ENCODE measurements at regions not wholly inside any gene's neighbourhood (a gene's known extent, or its start where the extent isn't known, plus 50 kb on each side); places are given as distances from the start of the nearest gene placed in this dataset.

DNA sequence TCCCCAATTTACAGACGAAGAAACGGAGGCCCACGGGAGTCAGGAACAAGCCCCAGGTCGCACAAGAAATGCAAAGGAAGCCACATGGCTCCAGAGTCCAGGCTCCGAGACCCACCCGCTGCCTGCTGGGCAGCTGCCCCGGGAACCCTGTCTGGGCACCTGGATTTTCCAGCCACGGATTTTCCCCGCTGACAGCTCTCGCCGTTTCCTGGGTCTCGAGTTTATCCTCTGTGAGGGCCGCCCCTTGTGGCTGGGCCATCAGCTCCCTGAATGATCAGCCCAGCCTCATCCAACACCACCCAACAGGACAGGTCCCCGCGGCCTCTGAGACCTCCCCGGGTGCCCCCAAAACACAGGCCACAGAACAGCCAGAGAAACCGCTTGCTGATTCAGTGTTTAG lies 189.7 kb downstream of the BRD1 start:
- Histone ChIP-seq H3K36me3 (replicated peaks; ENCODE audit: control insufficient read depth, insufficient read depth, low read length) (no peaks in the 10 kb centered on the region), H3K27me3 (ENCODE audit: control insufficient read depth, insufficient read depth, low read length) (no peaks in the 10 kb centered on the region), H3K4me3 (ENCODE audit: insufficient read depth, low read depth, low read length) (no peak overlapping the region)
- no peak for DNase-seq

DNA sequence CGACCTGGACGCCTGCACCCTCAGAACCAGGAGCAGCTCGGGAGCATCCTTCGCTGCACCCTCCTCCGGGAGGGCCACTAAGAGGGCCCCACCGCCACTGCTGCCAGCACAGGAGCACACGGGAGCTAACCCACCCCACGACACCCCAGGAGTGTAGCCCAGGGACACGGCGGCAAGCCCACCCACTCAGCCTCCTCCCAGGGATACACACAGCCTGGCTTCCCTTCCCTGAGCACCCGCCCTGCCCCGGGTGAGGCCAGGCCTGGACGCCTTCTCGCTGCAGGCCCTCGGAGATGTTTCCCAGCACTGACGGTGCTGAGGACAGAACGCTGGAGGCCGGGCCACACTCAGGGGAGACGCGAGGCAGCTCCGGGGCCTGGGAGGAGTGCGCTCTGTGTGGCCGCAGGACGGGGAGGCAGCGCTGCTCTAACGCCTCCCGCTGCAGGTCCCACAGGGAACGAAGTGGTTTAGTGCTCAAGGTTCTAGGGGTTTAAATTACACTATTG lies 190.4 kb downstream of the BRD1 start:
- DNase-seq = peak; percentile 71

DNA sequence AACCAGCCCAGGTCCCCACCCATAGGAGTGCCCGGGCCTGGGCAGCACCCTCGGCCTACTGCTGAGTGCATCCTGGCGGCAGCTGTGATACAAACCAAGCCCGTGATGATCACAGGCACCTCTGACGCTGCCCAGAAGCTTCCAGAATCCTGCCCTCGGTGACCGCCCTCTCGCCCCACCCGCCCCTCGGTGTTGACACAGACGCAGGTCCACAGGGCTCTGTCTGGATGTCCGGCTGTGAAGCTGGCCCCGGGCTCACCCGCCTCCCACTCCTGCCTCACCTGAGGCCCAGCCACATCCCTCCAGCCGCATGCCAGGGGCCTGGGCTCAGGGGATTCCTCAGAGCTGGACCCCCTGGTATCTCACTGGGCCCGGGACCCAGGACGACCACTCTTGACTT lies 191.0 kb downstream of the BRD1 start:
- H3K4me3 ChIP-seq (ENCODE audit: insufficient read depth, low read depth, low read length) = no peak overlapping the region
- DNase-seq = peak; percentile 60
- H3K27me3 ChIP-seq (ENCODE audit: control insufficient read depth, insufficient read depth, low read length) = no peaks in the 10 kb centered on the region; the same call in 1 of the 2 replicates
- H3K36me3 ChIP-seq (replicated peaks; ENCODE audit: control insufficient read depth, insufficient read depth, low read length) = no peaks in the 10 kb centered on the region

More for the DNA sequence above, 190.4 kb downstream of the BRD1 start:
- Histone ChIP-seq H3K36me3 (replicated peaks; ENCODE audit: control insufficient read depth, insufficient read depth, low read length) (no peaks in the 10 kb centered on the region), H3K27me3 (ENCODE audit: control insufficient read depth, insufficient read depth, low read length) (no peaks in the 10 kb centered on the region), H3K4me3 (ENCODE audit: insufficient read depth, low read depth, low read length) (no peak overlapping the region)

DNA sequence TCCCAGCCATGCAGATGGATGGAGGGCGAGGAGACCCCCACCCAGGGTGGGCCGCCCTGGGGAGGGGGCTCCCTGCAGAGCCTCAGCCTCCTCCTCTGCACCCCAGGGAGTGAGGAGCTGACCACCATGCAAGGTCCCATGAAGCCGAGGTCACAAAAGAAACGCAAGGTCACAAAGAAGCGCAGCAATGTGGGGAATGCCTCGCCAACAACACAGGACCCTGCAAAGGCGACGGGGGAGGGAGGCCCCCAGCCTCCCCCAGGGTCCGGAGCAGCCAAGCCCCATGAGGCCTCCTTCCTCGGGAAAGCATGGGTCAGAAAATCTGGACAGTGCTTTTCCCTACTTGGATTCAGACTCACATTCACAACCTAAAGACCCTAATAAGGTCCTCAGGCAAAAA lies 191.5 kb downstream of the BRD1 start:
- no peak for DNase-seq
- Histone ChIP-seq H3K36me3 (replicated peaks; ENCODE audit: control insufficient read depth, insufficient read depth, low read length) (no peaks in the 10 kb centered on the region), H3K4me3 (ENCODE audit: insufficient read depth, low read depth, low read length) (no peak overlapping the region), H3K27me3 (ENCODE audit: control insufficient read depth, insufficient read depth, low read length) (no peaks in the 10 kb centered on the region; the same call in 1 of the 2 replicates)

DNA sequence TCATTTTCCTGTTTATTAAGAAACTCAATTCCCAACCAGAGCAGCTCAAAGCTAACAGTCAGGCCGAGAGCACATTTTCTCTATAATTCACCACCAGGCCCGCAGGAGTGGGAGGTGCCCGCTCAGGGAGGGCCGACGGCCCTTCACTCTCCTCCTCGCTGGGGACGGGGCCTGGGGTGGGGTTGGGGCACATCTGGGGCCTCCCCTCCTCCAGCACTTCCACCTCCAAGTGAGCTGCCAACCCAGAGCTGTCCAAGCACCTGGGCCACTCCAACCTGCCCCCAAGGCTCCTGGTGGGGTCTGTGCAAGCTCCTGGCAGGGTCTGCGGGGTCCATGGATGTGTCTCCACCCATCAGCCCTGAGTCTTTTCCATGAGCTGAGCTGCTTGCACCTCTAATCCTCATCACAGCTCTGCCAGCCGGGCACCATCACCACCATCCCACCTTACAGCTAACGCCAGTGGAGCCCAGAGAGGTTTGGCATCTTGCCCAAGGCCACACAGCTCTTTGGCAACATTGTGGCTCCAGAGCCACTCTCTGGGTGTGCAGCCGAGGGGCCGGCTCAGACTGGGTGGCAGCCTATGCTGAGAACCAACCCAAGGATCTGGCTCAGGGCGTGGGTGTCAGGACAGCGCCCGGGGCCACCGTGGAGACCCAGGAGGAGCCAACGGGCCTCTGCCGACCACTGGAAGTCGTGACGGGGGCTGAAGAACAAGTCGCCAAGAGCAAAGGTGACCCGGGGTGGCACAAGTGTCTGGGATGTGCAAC lies 193.5 kb downstream of the BRD1 start:
- DNase-seq = no peak
- Histone ChIP-seq H3K36me3 (replicated peaks; ENCODE audit: control insufficient read depth, insufficient read depth, low read length) (no peaks in the 10 kb centered on the region), H3K27me3 (ENCODE audit: control insufficient read depth, insufficient read depth, low read length) (no peaks in the 10 kb centered on the region; the same call in 1 of the 2 replicates), H3K4me3 (ENCODE audit: insufficient read depth, low read depth, low read length) (no peak overlapping the region)

DNA sequence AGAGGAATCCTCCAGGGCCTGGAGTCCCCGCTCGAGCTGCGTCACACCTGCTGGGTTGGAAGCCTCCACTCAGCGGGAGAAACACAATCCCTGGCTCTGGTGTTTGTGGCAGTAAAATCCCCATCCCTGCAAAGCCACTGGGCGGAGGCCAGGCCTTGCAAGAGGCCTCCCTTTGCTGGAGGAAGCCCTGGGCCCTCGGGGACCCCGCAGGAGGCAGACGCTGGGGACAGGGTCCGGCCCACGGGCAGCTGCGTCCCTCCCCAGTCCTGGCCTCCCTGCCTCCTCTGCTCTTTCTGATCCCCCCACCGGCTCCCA lies 194.7 kb downstream of the BRD1 start:
- DNase-seq = peak; percentile 83
- H3K27me3 ChIP-seq (ENCODE audit: control insufficient read depth, insufficient read depth, low read length) = no peaks in the 10 kb centered on the region; the same call in 1 of the 2 replicates
- H3K36me3 ChIP-seq (replicated peaks; ENCODE audit: control insufficient read depth, insufficient read depth, low read length) = no peaks in the 10 kb centered on the region
- no peak overlapping the region for H3K4me3 ChIP-seq (ENCODE audit: insufficient read depth, low read depth, low read length)

DNA sequence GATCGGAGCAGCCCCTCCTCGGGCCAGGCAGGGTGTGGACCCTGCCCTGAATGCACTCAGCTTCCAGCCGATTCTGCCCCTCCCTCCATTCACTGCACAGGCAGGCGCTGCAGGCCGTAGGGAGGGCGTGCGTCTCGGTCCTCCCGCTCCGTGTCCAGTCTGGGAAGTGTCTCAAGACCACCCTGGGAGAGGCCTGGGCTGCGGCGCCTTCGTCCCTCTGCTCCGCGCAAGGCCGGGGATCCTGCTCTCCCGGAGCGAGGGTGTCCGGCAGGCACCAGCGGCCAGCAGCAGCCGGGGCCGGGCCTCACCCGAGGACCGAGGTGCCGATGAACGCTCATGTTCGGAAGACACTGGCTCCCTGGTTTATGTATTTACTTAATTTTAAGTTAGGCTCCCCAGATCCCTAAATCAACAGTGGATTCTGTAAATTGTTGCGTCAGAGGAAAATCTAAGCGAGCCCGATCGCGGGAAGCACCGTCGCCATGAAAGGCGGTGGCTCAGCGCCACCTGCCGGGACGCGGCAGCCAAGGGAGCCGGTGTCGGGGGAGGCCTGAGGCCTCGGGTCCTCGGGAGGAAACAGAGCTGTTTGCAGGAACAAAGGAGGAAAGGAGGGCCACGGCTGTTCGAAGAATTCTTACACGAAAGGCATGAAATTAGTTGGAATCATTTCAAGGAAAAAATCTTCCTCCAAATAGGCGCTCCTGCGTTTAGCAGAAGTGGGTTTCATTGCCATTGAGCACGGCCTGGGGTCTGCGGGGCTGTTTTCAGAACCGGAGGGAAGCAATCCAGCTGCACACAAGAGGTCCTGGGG lies 195.3 kb downstream of the BRD1 start:
- DNase-seq = peak; percentile 98
- Histone ChIP-seq H3K27me3 (ENCODE audit: control insufficient read depth, insufficient read depth, low read length) (no peaks in the 10 kb centered on the region; the same call in 1 of the 2 replicates), H3K36me3 (replicated peaks; ENCODE audit: control insufficient read depth, insufficient read depth, low read length) (no peaks in the 10 kb centered on the region), H3K4me3 (ENCODE audit: insufficient read depth, low read depth, low read length) (peak overlapping the region; percentile 30)

DNA sequence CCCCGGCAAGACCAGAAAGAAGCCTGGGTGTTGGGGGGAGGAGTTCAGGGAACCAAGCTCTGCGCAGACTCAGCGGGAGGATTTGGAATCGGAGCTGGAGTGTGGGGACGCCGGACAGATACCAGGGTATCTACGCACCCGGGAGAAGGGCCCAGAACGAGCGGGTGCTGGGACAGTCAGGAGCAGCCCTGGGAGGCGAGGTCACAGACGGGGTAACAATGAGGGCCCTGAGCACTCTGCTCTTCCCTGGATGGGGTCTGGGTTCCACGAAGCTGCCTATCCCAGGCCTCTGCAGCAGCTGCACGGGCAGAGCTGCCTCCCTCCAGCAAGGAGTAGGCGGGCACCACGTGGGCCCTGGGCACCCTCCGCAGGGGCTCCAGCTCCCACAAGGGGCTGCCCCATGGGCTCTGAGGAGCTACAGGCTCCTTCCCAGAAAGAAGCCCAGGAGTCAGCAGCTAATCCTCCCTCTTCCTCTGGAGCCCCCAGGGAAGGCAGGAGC lies 197.2 kb downstream of the BRD1 start:
- DNase-seq = no peak

DNA sequence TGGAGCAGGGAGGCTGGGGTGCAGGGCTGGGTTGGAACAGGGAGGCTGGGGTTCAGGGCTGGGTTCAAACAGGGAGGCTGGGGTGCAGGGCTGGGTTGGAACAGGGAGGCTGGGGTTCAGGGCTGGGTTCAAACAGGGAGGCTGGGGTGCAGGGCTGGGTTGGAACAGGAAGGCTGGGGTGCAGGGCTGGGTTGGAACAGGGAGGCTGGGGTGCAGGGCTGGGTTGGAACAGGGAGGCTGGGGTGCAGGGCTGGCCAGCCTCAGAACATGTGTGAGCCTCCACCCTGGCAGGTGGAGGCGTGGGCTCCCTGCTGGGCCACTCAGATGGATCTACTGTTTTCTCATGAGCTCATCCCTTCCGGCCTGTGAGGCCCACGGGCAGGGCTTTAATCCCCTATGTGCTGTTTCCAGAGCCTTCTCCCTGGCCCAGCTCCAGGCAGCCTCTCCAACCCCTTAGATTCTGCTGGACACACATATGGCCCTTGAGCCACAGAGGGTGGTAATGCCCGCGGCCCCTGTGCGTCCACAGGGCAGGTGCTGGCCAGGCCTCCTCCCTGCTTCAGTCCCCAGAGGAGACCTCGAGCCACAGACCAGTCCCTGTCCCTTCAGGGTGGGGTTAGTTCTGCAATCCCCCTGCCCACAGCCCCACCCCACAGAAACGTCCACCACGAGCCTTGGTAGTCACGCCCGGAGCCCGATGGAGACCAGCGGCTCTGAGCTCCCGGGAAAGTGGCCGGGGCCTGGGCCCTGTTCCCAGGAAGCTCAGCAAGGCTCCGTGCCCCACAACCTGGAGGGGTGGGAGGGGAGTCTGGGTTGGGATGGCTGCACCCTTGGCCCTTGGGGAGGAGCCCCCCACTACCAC lies 197.9 kb downstream of the BRD1 start:
- Histone ChIP-seq H3K36me3 (replicated peaks; ENCODE audit: control insufficient read depth, insufficient read depth, low read length) (no peaks in the 10 kb centered on the region), H3K4me3 (ENCODE audit: insufficient read depth, low read depth, low read length) (no peak overlapping the region), H3K27me3 (ENCODE audit: control insufficient read depth, insufficient read depth, low read length) (no peaks in the 10 kb centered on the region; the same call in 1 of the 2 replicates)
- no peak for DNase-seq

More for the DNA sequence above, 197.2 kb downstream of the BRD1 start:
- Histone ChIP-seq H3K27me3 (ENCODE audit: control insufficient read depth, insufficient read depth, low read length) (no peaks in the 10 kb centered on the region; the same call in 1 of the 2 replicates), H3K36me3 (replicated peaks; ENCODE audit: control insufficient read depth, insufficient read depth, low read length) (no peaks in the 10 kb centered on the region), H3K4me3 (ENCODE audit: insufficient read depth, low read depth, low read length) (no peak overlapping the region)

DNA sequence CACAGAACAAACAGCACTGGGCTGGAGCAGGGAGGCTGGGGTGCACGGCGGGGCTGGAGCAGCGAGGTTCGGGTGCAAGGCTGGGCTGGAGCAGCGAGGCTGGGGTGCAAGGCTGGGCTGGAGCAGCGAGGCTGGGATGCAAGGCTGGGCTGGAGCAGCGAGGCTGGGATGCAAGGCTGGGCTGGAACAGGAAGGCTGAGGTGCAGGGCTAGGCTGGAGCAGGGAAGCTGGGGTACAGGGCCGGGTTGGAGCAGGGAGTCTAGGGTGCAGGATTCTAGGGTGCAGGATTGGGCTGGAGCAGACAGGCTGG lies 198.5 kb downstream of the BRD1 start:
- no peak for DNase-seq

DNA sequence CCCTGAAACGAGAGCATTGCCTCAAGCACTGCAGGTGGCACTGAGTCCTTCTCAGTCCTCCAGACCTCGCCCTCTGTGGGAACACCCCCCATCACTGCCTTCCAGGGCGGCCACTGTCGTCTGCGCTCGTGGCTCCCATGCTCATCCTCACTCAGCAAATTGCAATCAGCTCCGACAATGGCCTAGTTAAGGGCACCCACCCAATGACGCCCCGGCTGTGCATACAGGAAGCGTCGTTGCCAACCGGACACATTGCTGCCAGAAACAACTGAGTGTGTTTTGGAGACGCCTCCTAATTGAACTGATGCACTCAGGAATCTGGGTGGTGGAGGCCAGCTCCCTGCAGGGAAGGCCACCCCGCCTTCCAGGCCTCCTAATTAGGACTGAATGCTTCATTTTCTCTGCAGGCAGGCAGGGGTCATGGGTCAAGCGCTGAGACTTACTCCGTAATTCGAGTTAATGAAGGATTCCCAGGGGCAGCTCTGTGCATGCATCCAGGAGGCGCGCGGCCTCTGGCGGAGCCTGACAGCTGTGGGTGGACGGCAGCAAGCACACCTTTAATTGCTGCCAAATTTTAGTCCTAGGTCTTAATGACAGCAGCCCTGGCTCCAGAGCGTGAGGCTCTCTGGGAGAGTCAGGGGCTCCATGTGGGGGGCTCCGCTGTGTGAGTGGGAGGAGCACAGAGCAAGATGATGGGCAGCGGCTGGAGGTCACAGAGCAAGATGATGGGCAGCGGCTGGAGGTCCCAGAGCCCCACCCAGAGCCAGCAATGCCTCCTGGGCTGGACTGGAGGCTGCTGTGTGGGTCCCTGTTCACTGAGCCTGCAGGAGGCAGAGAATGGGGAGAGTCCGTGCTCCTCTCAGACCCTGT lies 199.0 kb downstream of the BRD1 start:
- Histone ChIP-seq H3K4me3 (ENCODE audit: insufficient read depth, low read depth, low read length) (no peak overlapping the region), H3K36me3 (replicated peaks; ENCODE audit: control insufficient read depth, insufficient read depth, low read length) (no peaks in the 10 kb centered on the region), H3K27me3 (ENCODE audit: control insufficient read depth, insufficient read depth, low read length) (no peaks in the 10 kb centered on the region; the same call in 1 of the 2 replicates)
- DNase-seq = peak; percentile 64

More for the DNA sequence above, 198.5 kb downstream of the BRD1 start:
- Histone ChIP-seq H3K4me3 (ENCODE audit: insufficient read depth, low read depth, low read length) (no peak overlapping the region), H3K27me3 (ENCODE audit: control insufficient read depth, insufficient read depth, low read length) (no peaks in the 10 kb centered on the region; the same call in 1 of the 2 replicates), H3K36me3 (replicated peaks; ENCODE audit: control insufficient read depth, insufficient read depth, low read length) (no peaks in the 10 kb centered on the region)

DNA sequence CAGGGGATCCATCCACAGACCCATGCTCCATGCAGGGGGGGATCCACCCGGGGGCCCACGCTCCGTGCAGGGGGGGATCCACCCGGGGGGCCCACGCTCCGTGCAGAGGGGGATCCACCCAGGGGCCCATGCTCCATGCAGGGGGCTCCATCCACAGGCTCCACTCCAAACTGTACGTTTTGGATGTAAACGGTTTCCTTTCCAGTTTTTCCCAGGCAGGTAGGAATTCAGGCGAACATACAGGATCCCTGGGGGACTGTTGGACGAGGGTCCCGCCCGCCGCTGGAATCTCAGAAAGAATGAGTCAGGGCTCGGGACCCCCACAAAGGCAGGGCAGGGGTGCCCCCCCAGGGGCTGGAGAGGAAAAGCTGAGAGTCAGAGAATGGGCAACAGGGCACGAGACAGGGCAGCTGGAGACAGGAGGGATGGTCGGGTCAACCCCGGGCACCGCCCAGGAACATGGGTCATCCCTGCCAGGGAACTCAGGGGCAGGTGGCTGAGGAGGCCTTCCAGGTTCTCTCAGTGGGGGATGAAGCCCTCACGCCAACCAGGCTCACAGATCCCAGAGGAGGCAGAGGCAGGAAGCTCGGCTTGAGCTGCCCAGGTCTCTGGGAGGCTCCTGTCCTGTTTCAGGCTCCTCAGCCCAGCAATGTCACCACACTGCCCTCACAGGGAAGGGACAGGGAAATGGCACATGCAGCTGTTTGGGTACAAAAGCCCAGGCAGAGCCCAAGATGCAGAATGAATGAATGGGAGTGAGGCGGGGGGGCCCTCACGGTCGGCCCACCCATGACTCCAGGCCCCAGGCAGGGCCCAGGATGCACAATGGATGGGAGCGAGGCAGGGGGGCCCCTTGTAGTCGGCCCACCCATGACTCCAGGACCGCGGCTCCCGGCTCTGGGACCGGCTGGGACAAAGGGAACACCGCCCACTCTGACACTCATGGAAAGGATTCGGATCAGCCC lies 200.2 kb downstream of the BRD1 start:
- Histone ChIP-seq H3K36me3 (replicated peaks; ENCODE audit: control insufficient read depth, insufficient read depth, low read length) (no peaks in the 10 kb centered on the region), H3K27me3 (ENCODE audit: control insufficient read depth, insufficient read depth, low read length) (no peaks in the 10 kb centered on the region; the same call in 1 of the 2 replicates), H3K4me3 (ENCODE audit: insufficient read depth, low read depth, low read length) (no peak overlapping the region)
- DNase-seq = peak; percentile 74

All from H7 (cell line).